LHCN-M2 (cell line): ENCODE measurements at regions not wholly inside any gene's neighbourhood (a gene's known extent, or its start where the extent isn't known, plus 50 kb on each side); places are given as distances from the start of the nearest gene placed in this dataset.
A peak's percentile ranks its signal among the peaks of the same experiment; 100 is the strongest.

Source experiments
- DNase-seq: peaks from one replicate; pipeline ENCODE4 v3.0.0-alpha.2; 2012; ENCODE audit warnings: low read depth

- DNase-seq = no peak
Observed at GRCh38 chr19:46911456-46911855, 50.7 kb downstream of the ARHGAP35 start.

GRCh38 chr19:46913198-46913851 lies 52.5 kb downstream of the ARHGAP35 start:
- DNase-seq = no peak

- no peak for DNase-seq
Observed at GRCh38 chr19:46913852-46914430, 53.1 kb downstream of the ARHGAP35 start.

- no peak for DNase-seq
Observed at GRCh38 chr19:46915386-46915785, 54.6 kb downstream of the ARHGAP35 start.

- DNase-seq = no peak
Observed at GRCh38 chr19:46917002-46917401, 56.2 kb downstream of the ARHGAP35 start.

- peak; percentile 48 for DNase-seq
Observed at GRCh38 chr19:46919324-46919723, 58.5 kb downstream of the ARHGAP35 start.

GRCh38 chr19:46920362-46920761 lies 59.6 kb downstream of the ARHGAP35 start:
- DNase-seq = no peak

- DNase-seq = no peak
Observed at GRCh38 chr19:46921071-46921470, 60.3 kb downstream of the ARHGAP35 start.

GRCh38 chr19:46922465-46922864 lies 61.7 kb downstream of the ARHGAP35 start:
- DNase-seq = no peak

GRCh38 chr19:46924874-46925547 lies 64.2 kb downstream of the ARHGAP35 start:
- DNase-seq = no peak

GRCh38 chr19:46925548-46925950 lies 64.8 kb downstream of the ARHGAP35 start:
- no peak for DNase-seq

GRCh38 chr19:46926170-46927071 lies 65.6 kb downstream of the ARHGAP35 start:
- no peak for DNase-seq

- DNase-seq = no peak
Observed at GRCh38 chr19:46927106-46927505, 66.3 kb downstream of the ARHGAP35 start.

GRCh38 chr19:46927893-46928292 lies 67.1 kb downstream of the ARHGAP35 start:
- DNase-seq = no peak

GRCh38 chr19:46928951-46929350 lies 68.2 kb downstream of the ARHGAP35 start:
- DNase-seq = peak; percentile 35

- DNase-seq = no peak
Observed at GRCh38 chr19:46931202-46931601, 70.4 kb downstream of the ARHGAP35 start.

GRCh38 chr19:46932346-46932745 lies 71.5 kb downstream of the ARHGAP35 start:
- DNase-seq = peak; percentile 60

- DNase-seq = no peak
Observed at GRCh38 chr19:46935066-46935663, 74.4 kb downstream of the ARHGAP35 start.

- no peak for DNase-seq
Observed at GRCh38 chr19:46943150-46943946, 76.3 kb upstream of the NPAS1 start.

- DNase-seq = no peak
Observed at GRCh38 chr19:46944123-46944748, 75.4 kb upstream of the NPAS1 start.
